ENCODE measurements at regions not wholly inside any gene's neighbourhood (a gene's known extent, or its start where the extent isn't known, plus 50 kb on each side); places are given as distances from the start of the nearest gene placed in this dataset.

- TF ChIP-seq CTCF (IDR thresholded peaks at IDR 0.05; ENCODE audit: low read depth, low read length): no peak
- TF ChIP-seq EZH2phosphoT487 (IDR thresholded peaks at IDR 0.05; ENCODE audit: low read depth): no peak
Observed at GRCh38 chrX:443536-444210, 57.0 kb upstream of the PPP2R3B start.
